Right ventricle myocardium inferior (tissue), 1 donor: ENCODE measurements at regions not wholly inside any gene's neighbourhood (a gene's known extent, or its start where the extent isn't known, plus 50 kb on each side); places are given as distances from the start of the nearest gene placed in this dataset.

Experiments used
- ATAC-seq: fragments of 200-7000 bp; cut with Tn5 transposase; one replicate; pipeline ENCODE4 v1.9.1; 2020; ENCODE audit warnings: mild to moderate bottlenecking, moderate library complexity
- DNase-seq: peaks from one replicate; pipeline ENCODE4 v3.0.0; 2021; ENCODE audit errors: missing footprints
- intact Hi-C: fragments of 100-400 bp; cut with DNase I; formaldehyde crosslinking; loops from one replicate; pipeline ENCODE4 v1.11.0; 2022
- donor health status: DM: no; HTN: yes; CAD: no; lungs with severe emphysema.

- intact Hi-C loops: no loop called here
- ATAC-seq: no peak
- no peak for DNase-seq
These were observed 210.2 kb downstream of the MC4R start for GRCh38 chr18:60162388-60162787.

GRCh38 chr18:60157810-60158209 is 214.8 kb downstream of the MC4R start:
- DNase-seq (no peak), ATAC-seq (no peak)
- intact Hi-C loops: no loop called here

GRCh38 chr18:60153376-60153775 is 219.2 kb downstream of the MC4R start:
- DNase-seq (no peak), ATAC-seq (no peak)
- intact Hi-C loops: no loop called here

- intact Hi-C loops: no loop called here
- ATAC-seq (no peak), DNase-seq (no peak)
These were observed 223.3 kb downstream of the MC4R start for GRCh38 chr18:60149316-60149715.

- ATAC-seq (no peak), DNase-seq (no peak)
- intact Hi-C loops: no loop called here
These were observed 225.3 kb downstream of the MC4R start for GRCh38 chr18:60147323-60147722.

GRCh38 chr18:60146220-60146960 is 226.2 kb downstream of the MC4R start:
- intact Hi-C loops: no loop called here
- DNase-seq: no peak
- ATAC-seq: no peak

- intact Hi-C loops: no loop called here
- DNase-seq: no peak
- no peak for ATAC-seq
These were observed 226.8 kb downstream of the MC4R start for GRCh38 chr18:60145776-60146175.

GRCh38 chr18:60134806-60135205 is 235.0 kb downstream of the PMAIP1 start:
- DNase-seq: no peak
- no peak for ATAC-seq
- intact Hi-C loops: no loop called here

- intact Hi-C loops: no loop called here
- ATAC-seq (no peak), DNase-seq (no peak)
These were observed 230.5 kb downstream of the PMAIP1 start for GRCh38 chr18:60130284-60130683.

- intact Hi-C loops: no loop called here
- DNase-seq (no peak), ATAC-seq (no peak)
These were observed 223.2 kb downstream of the PMAIP1 start for GRCh38 chr18:60123031-60123430.

GRCh38 chr18:60122339-60122738 is 222.5 kb downstream of the PMAIP1 start:
- ATAC-seq: no peak
- DNase-seq: no peak
- intact Hi-C loops: no loop called here

- ATAC-seq (no peak), DNase-seq (no peak)
- intact Hi-C loops: no loop called here
These were observed 220.5 kb downstream of the PMAIP1 start for GRCh38 chr18:60120231-60120750.

- intact Hi-C loops: no loop called here
- DNase-seq: no peak
- ATAC-seq: no peak
These were observed 217.5 kb downstream of the PMAIP1 start for GRCh38 chr18:60117321-60117720.

- intact Hi-C loops: no loop called here
- ATAC-seq: no peak
- DNase-seq: no peak
These were observed 213.6 kb downstream of the PMAIP1 start for GRCh38 chr18:60113396-60113795.

- no peak for ATAC-seq
- intact Hi-C loops: no loop called here
- no peak for DNase-seq
These were observed 212.6 kb downstream of the PMAIP1 start for GRCh38 chr18:60112369-60112768.

- ATAC-seq: no peak
- DNase-seq: no peak
- intact Hi-C loops: no loop called here
These were observed 211.7 kb downstream of the PMAIP1 start for GRCh38 chr18:60111525-60111924.

- ATAC-seq (no peak), DNase-seq (no peak)
These were observed 211.0 kb downstream of the PMAIP1 start for GRCh38 chr18:60110836-60111235.

GRCh38 chr18:60100778-60101177 is 201.0 kb downstream of the PMAIP1 start:
- intact Hi-C loops: no loop called here
- ATAC-seq (no peak), DNase-seq (no peak)

More at GRCh38 chr18:60110836-60111235, 211.0 kb downstream of the PMAIP1 start:
- intact Hi-C loops: no loop called here

GRCh38 chr18:60099709-60100108 is 199.9 kb downstream of the PMAIP1 start:
- no peak for ATAC-seq
- no peak for DNase-seq
- intact Hi-C loops: no loop called here

GRCh38 chr18:60096428-60096827 is 196.6 kb downstream of the PMAIP1 start:
- intact Hi-C loops: no loop called here
- ATAC-seq (no peak), DNase-seq (no peak)

- intact Hi-C loops: no loop called here
- DNase-seq (no peak), ATAC-seq (no peak)
These were observed 192.3 kb downstream of the PMAIP1 start for GRCh38 chr18:60092073-60092472.
